ENCODE measurements at regions not wholly inside any gene's neighbourhood (a gene's known extent, or its start where the extent isn't known, plus 50 kb on each side); places are given as distances from the start of the nearest gene placed in this dataset.
"Not testable (repeated sequence)": the region's sequence is repeated elsewhere in the genome, so short reads cannot be mapped to it uniquely, and the experiment has no call there.

GRCh38 chr6:164751395-164751794 lies 558.0 kb downstream of the C6orf118 start:
- H3K27me3 ChIP-seq (replicated peaks in 1 of 2; ENCODE audit: control insufficient read depth in 2 of 2, extremely low read depth in 1 of 2, insufficient read depth in 2 of 2, low read length in 1 of 2) = no peaks in the 10 kb centered on the region
- H3K27ac Mint-ChIP-seq = no peak overlapping the region
- ATAC-seq (replicated peaks in 1 of 4) (no peak), DNase-seq (no peak)
- no peaks in the 10 kb centered on the region for H3K36me3 ChIP-seq (ENCODE audit: control insufficient read depth in 2 of 2, extremely low read depth in 1 of 2, insufficient read depth in 1 of 2, low read length in 1 of 2)
- H3K4me1 Mint-ChIP-seq = no peaks in the 10 kb centered on the region
- CTCF ChIA-PET = no interaction called here
- no peaks in the 10 kb centered on the region for H3K36me3 Mint-ChIP-seq
- no peak overlapping the region for H3K4me3 ChIP-seq (ENCODE audit: control insufficient read depth in 1 of 2, extremely low read depth in 1 of 2, low read length in 1 of 2)
- H3K4me3 Mint-ChIP-seq = no peak overlapping the region
- peaks cover 6 to 11% (median 10%) of the 10 kb centered on the region in 3 donors for H3K9me3 Mint-ChIP-seq
- no peaks in the 10 kb centered on the region for H3K27me3 Mint-ChIP-seq
- WGBS (ENCODE audit: insufficient coverage) = 84% methylated on average over 4 of the region's 5 CpGs
- no peaks in the 10 kb centered on the region for H3K9me3 ChIP-seq
- POLR2A ChIA-PET = no interaction called here
- no peaks in the 10 kb centered on the region for H3K4me1 ChIP-seq (ENCODE audit: control insufficient read depth in 1 of 2, extremely low read depth in 1 of 2, insufficient read depth in 2 of 2, low read length in 2 of 2)
- H3K27ac ChIP-seq (ENCODE audit: low read length) = no peak overlapping the region

- no peaks in the 10 kb centered on the region for H3K27me3 Mint-ChIP-seq
Measured at GRCh38 chr6:164750128-164750527, 559.3 kb downstream of the C6orf118 start.

GRCh38 chr6:164749221-164750064 lies 560.0 kb downstream of the C6orf118 start:
- H3K4me3 Mint-ChIP-seq = no peak overlapping the region
- H3K9me3 Mint-ChIP-seq = peaks cover 6 to 12% (median 10%) of the 10 kb centered on the region in 3 donors
- POLR2A ChIA-PET = no interaction called here
- Histone ChIP-seq H3K9me3 (no peaks in the 10 kb centered on the region), H3K4me1 (ENCODE audit: control insufficient read depth in 1 of 2, extremely low read depth in 1 of 2, insufficient read depth in 2 of 2, low read length in 2 of 2) (no peaks in the 10 kb centered on the region), H3K36me3 (ENCODE audit: control insufficient read depth in 2 of 2, extremely low read depth in 1 of 2, insufficient read depth in 1 of 2, low read length in 1 of 2) (no peaks in the 10 kb centered on the region), H3K27me3 (replicated peaks in 1 of 2; ENCODE audit: control insufficient read depth in 2 of 2, extremely low read depth in 1 of 2, insufficient read depth in 2 of 2, low read length in 1 of 2) (no peaks in the 10 kb centered on the region), H3K27ac (ENCODE audit: low read length) (no peak overlapping the region), H3K4me3 (ENCODE audit: control insufficient read depth in 1 of 2, extremely low read depth in 1 of 2, low read length in 1 of 2) (no peak overlapping the region)
- no peaks in the 10 kb centered on the region for H3K27me3 Mint-ChIP-seq
- no peaks in the 10 kb centered on the region for H3K36me3 Mint-ChIP-seq
- no peak overlapping the region for H3K27ac Mint-ChIP-seq
- DNase-seq (no peak), ATAC-seq (replicated peaks in 1 of 4) (no peak)
- no peaks in the 10 kb centered on the region for H3K4me1 Mint-ChIP-seq
- CTCF ChIA-PET = no interaction called here
- WGBS (ENCODE audit: insufficient coverage) = 94% methylated on average over 6 of the region's 9 CpGs

More at GRCh38 chr6:164750128-164750527, 559.3 kb downstream of the C6orf118 start:
- H3K9me3 ChIP-seq = no peaks in the 10 kb centered on the region
- Mint-ChIP-seq H3K9me3 (peaks cover 6 to 12% (median 10%) of the 10 kb centered on the region in 3 donors), H3K4me1 (no peaks in the 10 kb centered on the region), H3K27ac (no peak overlapping the region), H3K4me3 (no peak overlapping the region), H3K36me3 (no peaks in the 10 kb centered on the region)
- no peaks in the 10 kb centered on the region for H3K4me1 ChIP-seq (ENCODE audit: control insufficient read depth in 1 of 2, extremely low read depth in 1 of 2, insufficient read depth in 2 of 2, low read length in 2 of 2)
- WGBS (ENCODE audit: insufficient coverage) = 10% methylated on average over 1 of the region's 3 CpGs
- H3K36me3 ChIP-seq (ENCODE audit: control insufficient read depth in 2 of 2, extremely low read depth in 1 of 2, insufficient read depth in 1 of 2, low read length in 1 of 2) = no peaks in the 10 kb centered on the region
- ATAC-seq (replicated peaks in 1 of 4) (no peak), DNase-seq (no peak)
- H3K27me3 ChIP-seq (replicated peaks in 1 of 2; ENCODE audit: control insufficient read depth in 2 of 2, extremely low read depth in 1 of 2, insufficient read depth in 2 of 2, low read length in 1 of 2) = no peaks in the 10 kb centered on the region
- ChIA-PET POLR2A (no interaction called here), CTCF (no interaction called here)
- H3K27ac ChIP-seq (ENCODE audit: low read length) = no peak overlapping the region
- H3K4me3 ChIP-seq (ENCODE audit: control insufficient read depth in 1 of 2, extremely low read depth in 1 of 2, low read length in 1 of 2) = no peak overlapping the region

- ATAC-seq (replicated peaks in 1 of 4) (no peak), DNase-seq (no peak)
- no peak overlapping the region for H3K4me3 Mint-ChIP-seq
- peaks cover 10 to 25% (median 18%) of the 10 kb centered on the region in 3 donors for H3K9me3 Mint-ChIP-seq
- ChIA-PET POLR2A (no interaction called here), CTCF (no interaction called here)
- no peaks in the 10 kb centered on the region for H3K4me1 ChIP-seq (ENCODE audit: control insufficient read depth in 1 of 2, extremely low read depth in 1 of 2, insufficient read depth in 2 of 2, low read length in 2 of 2)
- H3K9me3 ChIP-seq = no peaks in the 10 kb centered on the region
- H3K27me3 Mint-ChIP-seq = no peaks in the 10 kb centered on the region
- H3K27ac ChIP-seq (ENCODE audit: low read length) = no peak overlapping the region
- WGBS (ENCODE audit: insufficient coverage) = 61% methylated on average over 2 of the region's 4 CpGs
- H3K36me3 ChIP-seq (ENCODE audit: control insufficient read depth in 2 of 2, extremely low read depth in 1 of 2, insufficient read depth in 1 of 2, low read length in 1 of 2) = no peaks in the 10 kb centered on the region
- no peak overlapping the region for H3K27ac Mint-ChIP-seq
- H3K4me3 ChIP-seq (ENCODE audit: control insufficient read depth in 1 of 2, extremely low read depth in 1 of 2, low read length in 1 of 2) = no peak overlapping the region
- no peaks in the 10 kb centered on the region for H3K4me1 Mint-ChIP-seq
- no peaks in the 10 kb centered on the region for H3K27me3 ChIP-seq (replicated peaks in 1 of 2; ENCODE audit: control insufficient read depth in 2 of 2, extremely low read depth in 1 of 2, insufficient read depth in 2 of 2, low read length in 1 of 2)
- H3K36me3 Mint-ChIP-seq = no peaks in the 10 kb centered on the region
Measured at GRCh38 chr6:164744301-164744700, 565.1 kb downstream of the C6orf118 start.

GRCh38 chr6:164741938-164742451 lies 567.4 kb downstream of the C6orf118 start:
- POLR2A ChIA-PET = no interaction called here
- peaks cover 13 to 22% (median 20%) of the 10 kb centered on the region in 3 donors for H3K9me3 Mint-ChIP-seq
- peaks cover 0 to 2% of the 10 kb centered on the region in 2 experiments for H3K27me3 ChIP-seq (replicated peaks in 1 of 2; ENCODE audit: control insufficient read depth in 2 of 2, extremely low read depth in 1 of 2, insufficient read depth in 2 of 2, low read length in 1 of 2)
- H3K4me3 Mint-ChIP-seq = no peak overlapping the region
- no peak overlapping the region for H3K4me3 ChIP-seq (ENCODE audit: control insufficient read depth in 1 of 2, extremely low read depth in 1 of 2, low read length in 1 of 2)
- 85% methylated on average over 2 of the region's 3 CpGs for WGBS (ENCODE audit: insufficient coverage)
- H3K27me3 Mint-ChIP-seq = no peaks in the 10 kb centered on the region
- H3K27ac ChIP-seq (ENCODE audit: low read length) = no peak overlapping the region
- no peaks in the 10 kb centered on the region for H3K36me3 ChIP-seq (ENCODE audit: control insufficient read depth in 2 of 2, extremely low read depth in 1 of 2, insufficient read depth in 1 of 2, low read length in 1 of 2)
- DNase-seq = no peak
- H3K9me3 ChIP-seq = no peaks in the 10 kb centered on the region
- CTCF ChIA-PET = no interaction called here
- no peaks in the 10 kb centered on the region for H3K4me1 ChIP-seq (ENCODE audit: control insufficient read depth in 1 of 2, extremely low read depth in 1 of 2, insufficient read depth in 2 of 2, low read length in 2 of 2)
- no peaks in the 10 kb centered on the region for H3K4me1 Mint-ChIP-seq
- no peak for ATAC-seq (replicated peaks in 1 of 4)
- H3K36me3 Mint-ChIP-seq = no peaks in the 10 kb centered on the region
- no peak overlapping the region for H3K27ac Mint-ChIP-seq

- 97% methylated on average over 10 of the region's 25 CpGs for WGBS (ENCODE audit: insufficient coverage)
- not testable (repeated sequence) for H3K4me1 Mint-ChIP-seq
Measured at GRCh38 chr6:164736090-164736489, 573.3 kb downstream of the C6orf118 start.

More at GRCh38 chr6:164736090-164736489, 573.3 kb downstream of the C6orf118 start:
- H3K4me3 Mint-ChIP-seq; H3K4me3 ChIP-seq (ENCODE audit: control insufficient read depth in 1 of 2, extremely low read depth in 1 of 2, low read length in 1 of 2); H3K4me1 ChIP-seq (ENCODE audit: control insufficient read depth in 1 of 2, extremely low read depth in 1 of 2, insufficient read depth in 2 of 2, low read length in 2 of 2); DNase-seq; H3K36me3 Mint-ChIP-seq; H3K9me3 ChIP-seq; POLR2A ChIA-PET; H3K27ac Mint-ChIP-seq; H3K27me3 ChIP-seq (replicated peaks in 1 of 2; ENCODE audit: control insufficient read depth in 2 of 2, extremely low read depth in 1 of 2, insufficient read depth in 2 of 2, low read length in 1 of 2); H3K27me3 Mint-ChIP-seq; H3K27ac ChIP-seq (ENCODE audit: low read length); CTCF ChIA-PET; ATAC-seq (replicated peaks in 1 of 4); H3K36me3 ChIP-seq (ENCODE audit: control insufficient read depth in 2 of 2, extremely low read depth in 1 of 2, insufficient read depth in 1 of 2, low read length in 1 of 2): not testable (repeated sequence)
- H3K9me3 Mint-ChIP-seq = peaks cover 6 to 23% (median 14%) of the 10 kb centered on the region in 3 donors

Data from T-cell (primary cell).